ENCODE measurements at regions not wholly inside any gene's neighbourhood (a gene's known extent, or its start where the extent isn't known, plus 50 kb on each side); places are given as distances from the start of the nearest gene placed in this dataset.

GRCh38 chr11:13134066-13134465 is 125.0 kb downstream of the RASSF10 start:
- TF ChIP-seq CTCF (IDR thresholded peaks at IDR 0.05): no peak
- TF ChIP-seq POLR2A (IDR thresholded peaks at IDR 0.05): no peak

Measured in thyroid gland (tissue), 4 donors.